SK-N-SH treated with all-trans-retinoic acid at 6 μM for 48 hours (cell line): ENCODE measurements at regions not wholly inside any gene's neighbourhood (a gene's known extent, or its start where the extent isn't known, plus 50 kb on each side); places are given as distances from the start of the nearest gene placed in this dataset.

ENCODE experiments used
- ARNTL ChIP-seq: fragments of 450-650 bp; formaldehyde crosslinking; IDR thresholded peaks from 2 replicates; pipeline ENCODE4 v1.5.0; 2020; ENCODE audit warnings: low read depth, mild to moderate bottlenecking, moderate library complexity, borderline replicate concordance
- ESRRG ChIP-seq: fragments of 250-450 bp; sonication (Bioruptor Pico); IDR thresholded peaks from 2 replicates; pipeline ENCODE4 v1.6.1; 2021; ENCODE audit warnings: mild to moderate bottlenecking
- PPARA ChIP-seq: fragments of 250-450 bp; sonication (Bioruptor Pico); IDR thresholded peaks from 2 replicates; pipeline ENCODE4 v1.5.0; 2020; ENCODE audit warnings: mild to moderate bottlenecking, borderline replicate concordance
- TCF4 ChIP-seq: fragments of 250-450 bp; sonication (Bioruptor Pico); IDR thresholded peaks from 2 replicates; pipeline ENCODE4 v1.8.0; 2021; ENCODE audit warnings: mild to moderate bottlenecking, moderate library complexity, borderline replicate concordance
- ZC3H10 ChIP-seq: fragments of 250-450 bp; sonication (Bioruptor Pico); IDR thresholded peaks from 2 replicates; pipeline ENCODE4 v1.5.1; 2021; ENCODE audit warnings: mild to moderate bottlenecking, moderate library complexity
- ZFP3 ChIP-seq: fragments of 250-450 bp; sonication (Bioruptor Pico); IDR thresholded peaks from 2 replicates; pipeline ENCODE4 v1.5.0; 2020; ENCODE audit warnings: mild to moderate bottlenecking, moderate library complexity
- ZFP30 ChIP-seq: fragments of 450-650 bp; formaldehyde crosslinking; IDR thresholded peaks from 2 replicates; pipeline ENCODE4 v1.5.0; 2022; ENCODE audit warnings: mild to moderate bottlenecking, moderate library complexity
- ZNF565 ChIP-seq: fragments of 450-650 bp; formaldehyde crosslinking; conservative IDR thresholded peaks from 2 replicates; pipeline ENCODE4 v1.5.0; 2020; ENCODE audit warnings: low read depth, mild to moderate bottlenecking, moderate library complexity
- TF ChIP-seq, protein P1 (sequence below): fragments of 250-450 bp; sonication (Bioruptor Pico); IDR thresholded peaks from 2 replicates; pipeline ENCODE4 v1.5.1; 2020; ENCODE audit warnings: low read depth, mild to moderate bottlenecking, moderate library complexity
- TF ChIP-seq, protein P2 (sequence below): fragments of 250-450 bp; sonication (Bioruptor Pico); IDR thresholded peaks from 2 replicates; pipeline ENCODE4 v1.8.0; 2020; ENCODE audit warnings: mild to moderate bottlenecking, moderate library complexity, borderline replicate concordance

DNA sequence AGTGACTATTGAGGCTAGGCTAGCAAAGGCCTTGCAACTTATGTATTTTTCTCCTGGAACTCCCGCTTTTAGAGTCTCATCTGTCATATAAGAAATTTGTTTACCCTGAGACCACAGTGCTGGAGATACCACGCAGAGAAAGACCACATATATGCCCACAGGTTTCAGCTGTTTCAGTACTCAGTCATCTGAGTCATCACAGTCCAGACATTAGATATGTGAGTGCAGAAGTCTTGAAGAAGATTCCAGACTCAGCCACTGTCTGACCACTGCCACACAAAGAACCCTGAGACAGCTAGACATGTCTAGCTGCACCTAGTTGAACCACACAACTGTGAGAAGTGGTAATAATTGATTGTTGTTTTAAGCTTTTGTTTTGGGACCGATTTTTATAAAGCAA, 648.3 kb downstream of the EPM2A start:
- TF ChIP-seq ZFP30 (CRISPR knock-in tag) = no peak
- no peak for TF ChIP-seq ARNTL
- no peak for TF ChIP-seq ZC3H10
- no peak for TF ChIP-seq TCF4
- TF ChIP-seq ESRRG (CRISPR knock-in tag) = no peak
- TF ChIP-seq, protein P1, sequence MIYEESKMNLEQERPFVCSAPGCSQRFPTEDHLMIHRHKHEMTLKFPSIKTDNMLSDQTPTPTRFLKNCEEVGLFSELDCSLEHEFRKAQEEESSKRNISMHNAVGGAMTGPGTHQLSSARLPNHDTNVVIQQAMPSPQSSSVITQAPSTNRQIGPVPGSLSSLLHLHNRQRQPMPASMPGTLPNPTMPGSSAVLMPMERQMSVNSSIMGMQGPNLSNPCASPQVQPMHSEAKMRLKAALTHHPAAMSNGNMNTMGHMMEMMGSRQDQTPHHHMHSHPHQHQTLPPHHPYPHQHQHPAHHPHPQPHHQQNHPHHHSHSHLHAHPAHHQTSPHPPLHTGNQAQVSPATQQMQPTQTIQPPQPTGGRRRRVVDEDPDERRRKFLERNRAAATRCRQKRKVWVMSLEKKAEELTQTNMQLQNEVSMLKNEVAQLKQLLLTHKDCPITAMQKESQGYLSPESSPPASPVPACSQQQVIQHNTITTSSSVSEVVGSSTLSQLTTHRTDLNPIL = no peak
- no peak for TF ChIP-seq ZNF565 (CRISPR knock-in tag)
- no peak for TF ChIP-seq ZFP3 (CRISPR knock-in tag)
- TF ChIP-seq, protein P2, sequence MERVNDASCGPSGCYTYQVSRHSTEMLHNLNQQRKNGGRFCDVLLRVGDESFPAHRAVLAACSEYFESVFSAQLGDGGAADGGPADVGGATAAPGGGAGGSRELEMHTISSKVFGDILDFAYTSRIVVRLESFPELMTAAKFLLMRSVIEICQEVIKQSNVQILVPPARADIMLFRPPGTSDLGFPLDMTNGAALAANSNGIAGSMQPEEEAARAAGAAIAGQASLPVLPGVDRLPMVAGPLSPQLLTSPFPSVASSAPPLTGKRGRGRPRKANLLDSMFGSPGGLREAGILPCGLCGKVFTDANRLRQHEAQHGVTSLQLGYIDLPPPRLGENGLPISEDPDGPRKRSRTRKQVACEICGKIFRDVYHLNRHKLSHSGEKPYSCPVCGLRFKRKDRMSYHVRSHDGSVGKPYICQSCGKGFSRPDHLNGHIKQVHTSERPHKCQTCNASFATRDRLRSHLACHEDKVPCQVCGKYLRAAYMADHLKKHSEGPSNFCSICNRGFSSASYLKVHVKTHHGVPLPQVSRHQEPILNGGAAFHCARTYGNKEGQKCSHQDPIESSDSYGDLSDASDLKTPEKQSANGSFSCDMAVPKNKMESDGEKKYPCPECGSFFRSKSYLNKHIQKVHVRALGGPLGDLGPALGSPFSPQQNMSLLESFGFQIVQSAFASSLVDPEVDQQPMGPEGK (CRISPR knock-in tag) = no peak
- no peak for TF ChIP-seq PPARA (CRISPR knock-in tag)
